HepG2 (cell line): ENCODE measurements at regions not wholly inside any gene's neighbourhood (a gene's known extent, or its start where the extent isn't known, plus 50 kb on each side); places are given as distances from the start of the nearest gene placed in this dataset.

Experiments used
- ATAC-seq: fragments of 200-7000 bp; cut with Tn5 transposase; 3 replicates; pipeline ENCODE4 v1.9.1; 2020; ENCODE audit warnings: mild to moderate bottlenecking, moderate library complexity
- BruUV-seq: library from RNA; stranded (reverse); fragments of 400-500 nt; replicated peaks from 2 replicates; lab custom pipeline; 2021; lab: Mats Ljungman, UMichigan
- CTCF ChIA-PET: fragments of 300-600 bp; formaldehyde crosslinking; extraction: SDS; loops from one replicate; lab custom pipeline; 2021; ENCODE audit warnings: low total read pairs, inconsistent platforms, low intra/inter-chr PET ratio; lab: Yijun Ruan, JAX
- POLR2A ChIA-PET: fragments of 350-600 bp; sonication (Branson Sonifier 250); formaldehyde crosslinking; loops from one replicate; lab custom pipeline; 2020; ENCODE audit warnings: antibody characterized with exemption, inconsistent platforms; lab: Yijun Ruan, JAX
- DNase-seq: peaks from one replicate; pipeline ENCODE4 v3.0.0-alpha.2; 2015; ENCODE audit warnings: low spot score
- FAIRE-seq: peaks from 3 replicates; lab custom pipeline; 2011; peaks lifted over from hg19 to GRCh38; lab: Jason Lieb, UNC
- H2AFZ ChIP-seq: one replicate; pipeline ENCODE4 v1.6.1; 2011; ENCODE audit warnings: low read length, inconsistent platforms
- H3K27ac ChIP-seq: fragments of 300-600 bp; 3 replicates; pipeline ENCODE4 v1.8.0; 2011; ENCODE audit warnings: mixed run types, mild to moderate bottlenecking, mixed read lengths, low read length, inconsistent platforms; ENCODE audit not compliant: insufficient read depth; ENCODE audit errors: extremely low read length
- H3K27me3 ChIP-seq, 2 experiments: fragments of 200-600 bp in 1 of 2; 2 replicates in 1 of 2; 3 replicates in 1 of 2; pipeline versions ENCODE4 v1.6.0 to v1.8.0; 2011; ENCODE audit warnings: low read length in 2 of 2, mild to moderate bottlenecking in 2 of 2, moderate library complexity in 2 of 2, inconsistent platforms in 1 of 2; ENCODE audit not compliant: insufficient read depth in 2 of 2, control insufficient read depth in 1 of 2
- H3K36me3 ChIP-seq, 2 experiments: fragments of 200-600 bp in 1 of 2; replicated peaks in 1 of 2; 2 replicates in 1 of 2; 3 replicates in 1 of 2; pipeline versions ENCODE4 v1.5.1 to v1.8.0; 2011; ENCODE audit warnings: low read length in 2 of 2, inconsistent platforms in 1 of 2; ENCODE audit not compliant: insufficient read depth in 2 of 2, control insufficient read depth in 1 of 2
- H3K4me1 ChIP-seq: 2 replicates; pipeline ENCODE4 v1.5.1; 2012; ENCODE audit warnings: low read length, inconsistent platforms; ENCODE audit not compliant: insufficient read depth
- H3K4me2 ChIP-seq: 2 replicates; pipeline ENCODE4 v1.6.0; 2011; ENCODE audit warnings: low read depth, low read length, inconsistent platforms
- H3K4me3 ChIP-seq, 3 experiments: fragments of 200-600 bp in 1 of 3; sonication (generic), shearing (Covaris generic) in 1 of 3; replicated peaks in 1 of 3; 2 replicates each; pipeline ENCODE4 v1.5.1; 2011 to 2016; ENCODE audit warnings: low read length in 3 of 3, inconsistent platforms in 2 of 3, low read depth in 2 of 3, mild to moderate bottlenecking in 2 of 3, control low read depth in 1 of 3, mixed read lengths in 1 of 3; ENCODE audit not compliant: insufficient read depth in 1 of 3
- H3K79me2 ChIP-seq: one replicate; pipeline ENCODE4 v1.6.1; 2011; ENCODE audit warnings: low read length, inconsistent platforms; ENCODE audit not compliant: insufficient read depth
- H3K9ac ChIP-seq: 2 replicates; pipeline ENCODE4 v1.6.0; 2011; ENCODE audit warnings: mild to moderate bottlenecking, low read depth, low read length, inconsistent platforms; ENCODE audit not compliant: insufficient read depth
- H3K9me3 ChIP-seq: 2 replicates; pipeline ENCODE4 v1.5.1; 2012; ENCODE audit warnings: mild to moderate bottlenecking, low read length
- H4K20me1 ChIP-seq: 2 replicates; pipeline ENCODE4 v1.6.0; 2011; ENCODE audit warnings: inconsistent platforms, mild to moderate bottlenecking, low read length, moderate library complexity; ENCODE audit not compliant: insufficient read depth
- ARNT ChIP-seq: fragments of 450-650 bp; IDR thresholded peaks from 2 replicates; pipeline ENCODE4 v1.6.1; 2017
- ETV5 ChIP-seq: IDR thresholded peaks from 2 replicates; pipeline ENCODE4 v1.6.1; 2018; ENCODE audit warnings: missing biosample characterization, missing genetic modification reagents, inconsistent platforms, borderline replicate concordance
- MAFF ChIP-seq: IDR thresholded peaks from 2 replicates; pipeline ENCODE4 v1.6.1; 2011; ENCODE audit warnings: low read depth, low read length, improper control_type of control experiment
- MAFK ChIP-seq, 2 experiments: IDR thresholded peaks in 1 of 2; conservative IDR thresholded peaks in 1 of 2; 2 replicates each; pipeline ENCODE4 v1.6.1; 2011; ENCODE audit warnings: improper control_type of control experiment in 2 of 2, low read length in 2 of 2
- ZNF446 ChIP-seq: sonication (generic); formaldehyde crosslinking; IDR thresholded peaks from 2 replicates; pipeline ENCODE4 v1.5.0; 2020; ENCODE audit warnings: mild to moderate bottlenecking, missing genetic modification reagents
- ZNF644 ChIP-seq: IDR thresholded peaks from 2 replicates; pipeline ENCODE4 v1.6.1; 2016; ENCODE audit warnings: low read depth
- WGBS: methylation state at CpG from one replicate; pipeline ENCODE4 v1.1.6; 2017; ENCODE audit warnings: low lambda C conversion rate; 5-methylcytosine and 5-hydroxymethylcytosine counted together
- in situ Hi-C: cut with HindIII; loops from 2 replicates; pipeline ENCODE4 v1.10.0; 2017; ENCODE audit warnings: low pct_unique_long_range_greater_than_20kb; ENCODE audit not compliant: extremely low pct_ligation_motif_present
- intact Hi-C: fragments of 100-400 bp; cut with micrococcal nuclease; formaldehyde crosslinking; loops from one replicate; pipeline ENCODE4 v1.10.0; 2022; ENCODE audit not compliant: unreplicated experiment

DNA sequence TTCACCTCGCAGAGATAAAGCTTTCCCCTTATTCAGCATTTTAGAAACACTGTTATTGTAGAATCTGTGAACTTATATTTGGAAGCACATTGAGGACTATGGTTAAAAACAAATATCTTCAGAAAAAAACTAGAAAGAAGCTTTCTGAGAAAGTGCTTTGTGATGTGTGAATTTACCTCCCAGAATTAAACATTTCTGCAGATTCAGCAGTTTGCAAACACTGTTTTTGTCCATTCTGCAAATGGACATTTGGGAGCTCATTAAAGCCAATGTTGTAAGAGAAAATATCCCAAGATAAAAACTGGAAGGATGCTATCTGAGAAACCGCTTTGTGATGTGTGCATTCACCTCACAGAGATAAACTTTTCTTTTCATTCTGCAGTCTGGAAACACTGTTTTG is 272.7 kb downstream of the OR4A5 start:
- POLR2A ChIA-PET = no interaction called here
- no TSS peak for BruUV-seq

DNA sequence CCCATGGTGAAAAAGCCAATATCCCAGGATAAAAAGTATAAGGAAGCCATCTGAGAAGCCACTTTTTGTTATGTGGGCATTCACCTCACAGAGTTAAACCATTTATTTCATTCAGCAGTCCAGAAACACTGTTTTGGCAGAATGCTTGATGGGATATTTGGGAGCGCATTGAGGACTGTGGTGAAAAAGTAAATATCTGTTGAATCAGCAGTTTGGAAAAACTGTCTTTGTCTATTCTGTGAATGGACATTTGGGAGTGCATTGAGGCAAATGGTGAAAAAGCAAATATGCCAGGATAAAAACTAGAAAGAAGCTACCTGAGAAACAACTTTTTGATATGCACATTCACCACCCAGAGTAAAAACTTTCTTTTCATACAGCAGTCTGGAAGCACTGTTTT is 276.2 kb upstream of the TRIM48 start:
- H3K36me3 ChIP-seq = no peaks in the 10 kb centered on the region
- ChIA-PET POLR2A (no interaction called here), CTCF (no interaction called here)
- ATAC-seq = no peak
- in situ Hi-C loops (no loop called here), intact Hi-C loops (no loop called here)
- H4K20me1 ChIP-seq = no peaks in the 10 kb centered on the region
- BruUV-seq = no TSS peak
- H3K4me1 ChIP-seq = no peaks in the 10 kb centered on the region
- FAIRE-seq = no peak
- H3K27me3 ChIP-seq = no peaks in the 10 kb centered on the region
- DNase-seq = no peak
- H3K4me2 ChIP-seq = no peak overlapping the region
- H3K9ac ChIP-seq = no peak overlapping the region
- WGBS = 0% methylated on average over 1 of the region's 1 CpG
- no peak overlapping the region for H2AFZ ChIP-seq
- no peak overlapping the region for H3K4me3 ChIP-seq
- no peaks in the 10 kb centered on the region for H3K79me2 ChIP-seq
- H3K9me3 ChIP-seq = peaks cover 68% of the 10 kb centered on the region
- TF ChIP-seq ARNT (no peak), MAFK (conservative IDR thresholded peaks at IDR 0.05 in 1 of 2, IDR thresholded peaks at IDR 0.05 in 1 of 2; ENCODE audit: low read length in 2 of 2) (peak in 1 of 2 experiments; percentile 61; a peak in 2 of 4 replicates)
- H3K27ac ChIP-seq = no peak overlapping the region

More for the DNA sequence above, 272.7 kb downstream of the OR4A5 start:
- intact Hi-C loops (no loop called here), in situ Hi-C loops (no loop called here)
- ATAC-seq (no peak), FAIRE-seq (no peak), DNase-seq (no peak)
- H3K9me3 ChIP-seq = peaks cover 100% of the 10 kb centered on the region
- 0% methylated on average over 2 of the region's 2 CpGs for WGBS
- H3K9ac ChIP-seq = no peak overlapping the region
- H3K4me3 ChIP-seq = no peak overlapping the region
- H3K79me2 ChIP-seq = no peaks in the 10 kb centered on the region
- no peaks in the 10 kb centered on the region for H4K20me1 ChIP-seq
- no peak overlapping the region for H3K27ac ChIP-seq
- no peaks in the 10 kb centered on the region for H3K4me1 ChIP-seq
- H2AFZ ChIP-seq = no peak overlapping the region
- peak; percentile 62; the same call in 1 of the 2 replicates for TF ChIP-seq MAFF
- TF ChIP-seq ZNF446 (CRISPR knock-in tag) = no peak
- no peak for TF ChIP-seq ETV5
- TF ChIP-seq MAFK (conservative IDR thresholded peaks at IDR 0.05 in 1 of 2, IDR thresholded peaks at IDR 0.05 in 1 of 2; ENCODE audit: low read length in 2 of 2) = peak in 1 of 2 experiments; percentile 70
- no peak for TF ChIP-seq ZNF644 (CRISPR knock-in tag)
- H3K36me3 ChIP-seq = no peaks in the 10 kb centered on the region
- H3K4me2 ChIP-seq = no peak overlapping the region
- CTCF ChIA-PET = no interaction called here
- no peaks in the 10 kb centered on the region for H3K27me3 ChIP-seq
